PC-3 (cell line): ENCODE measurements at regions not wholly inside any gene's neighbourhood (a gene's known extent, or its start where the extent isn't known, plus 50 kb on each side); places are given as distances from the start of the nearest gene placed in this dataset.

Experiments
- ATAC-seq: fragments of 200-7000 bp; cut with Tn5 transposase; 2 replicates; pipeline ENCODE4 v1.9.1; 2020; ENCODE audit warnings: mild to moderate bottlenecking, moderate library complexity
- BruUV-seq: library from RNA; stranded (reverse); fragments of 400-500 nt; replicated peaks from 2 replicates; lab custom pipeline; 2021; lab: Mats Ljungman, UMichigan
- CTCF ChIA-PET: fragments of 300-600 bp; sonication (Branson Sonifier 250); formaldehyde crosslinking; loops from one replicate; lab custom pipeline; 2022; ENCODE audit warnings: antibody characterized with exemption; lab: Charles Lee
- POLR2A ChIA-PET: fragments of 300-600 bp; sonication (Branson Sonifier 250); formaldehyde crosslinking; loops from one replicate; lab custom pipeline; 2022; ENCODE audit warnings: antibody characterized with exemption; ENCODE audit not compliant: unreplicated experiment; lab: Charles Lee
- DNase-seq: peaks from one replicate; pipeline ENCODE4 v3.0.0-alpha.2; 2015
- H2AFZ ChIP-seq: fragments of 300-600 bp; sonication (generic); 2 replicates; pipeline ENCODE4 v1.6.0; 2016; ENCODE audit warnings: antibody characterized with exemption, low read length
- H3F3A ChIP-seq: fragments of 300-600 bp; sonication (generic); one replicate; pipeline ENCODE4 v1.6.0; 2017; ENCODE audit warnings: antibody characterized with exemption, low read length, control low read depth, mild to moderate bottlenecking; ENCODE audit not compliant: unreplicated experiment
- H3K27ac ChIP-seq: fragments of 300-600 bp; sonication (generic); 2 replicates; pipeline ENCODE4 v1.5.1; 2016; ENCODE audit warnings: mild to moderate bottlenecking, low read length
- H3K27me3 ChIP-seq: fragments of 300-600 bp; sonication (generic); 2 replicates; pipeline ENCODE4 v1.6.1; 2016; ENCODE audit warnings: low read length, mixed read lengths
- H3K36me3 ChIP-seq: fragments of 300-600 bp; sonication (generic); 2 replicates; pipeline ENCODE4 v1.6.1; 2016; ENCODE audit warnings: low read depth, mixed run types, low read length, mixed read lengths
- H3K4me1 ChIP-seq: fragments of 300-600 bp; sonication (generic); 2 replicates; pipeline ENCODE4 v1.5.1; 2016; ENCODE audit warnings: low read length; ENCODE audit not compliant: insufficient read depth
- H3K4me2 ChIP-seq: fragments of 300-600 bp; sonication (generic); 2 replicates; pipeline ENCODE4 v1.6.0; 2016; ENCODE audit warnings: low read length
- H3K4me3 ChIP-seq: fragments of 300-600 bp; sonication (generic); 2 replicates; pipeline ENCODE4 v1.5.1; 2016; ENCODE audit warnings: mild to moderate bottlenecking, low read length, mixed read lengths
- H3K79me2 ChIP-seq: fragments of 300-600 bp; sonication (generic); 2 replicates; pipeline ENCODE4 v1.6.1; 2017; ENCODE audit warnings: low read length, mixed read lengths
- H3K9ac ChIP-seq: fragments of 300-600 bp; sonication (generic); 2 replicates; pipeline ENCODE4 v1.6.0; 2016; ENCODE audit warnings: mild to moderate bottlenecking, low read length
- H3K9me2 ChIP-seq: fragments of 300-600 bp; sonication (generic); replicated peaks from 2 replicates; pipeline ENCODE4 v1.6.1; 2016; ENCODE audit warnings: mixed run types, low read length, mixed read lengths
- H3K9me3 ChIP-seq: fragments of 300-600 bp; sonication (generic); 2 replicates; pipeline ENCODE4 v1.6.1; 2016; ENCODE audit warnings: low read length, mixed read lengths
- H4K20me1 ChIP-seq: fragments of 300-600 bp; sonication (generic); 2 replicates; pipeline ENCODE4 v1.6.1; 2016; ENCODE audit warnings: low read length, mixed read lengths
- CTCF ChIP-seq: fragments of 300-600 bp; sonication (generic); conservative IDR thresholded peaks from 2 replicates; pipeline ENCODE4 v1.5.1; 2017; ENCODE audit warnings: antibody characterized with exemption, low read depth, mild to moderate bottlenecking, low read length
- EZH2 ChIP-seq: fragments of 300-600 bp; sonication (generic); IDR thresholded peaks from one replicate; pipeline ENCODE4 v1.6.1; 2017; ENCODE audit warnings: antibody characterized with exemption, mild to moderate bottlenecking, low read length; ENCODE audit not compliant: unreplicated experiment
- EZH2phosphoT487 ChIP-seq: fragments of 300-600 bp; sonication (generic); IDR thresholded peaks from 2 replicates; pipeline ENCODE4 v1.6.1; 2018; ENCODE audit warnings: mild to moderate bottlenecking, antibody characterized with exemption, low read length, borderline replicate concordance
- intact Hi-C: fragments of 100-400 bp; cut with micrococcal nuclease; formaldehyde crosslinking; loops from 2 replicates; pipeline ENCODE4 v1.9.0; 2023

DNA sequence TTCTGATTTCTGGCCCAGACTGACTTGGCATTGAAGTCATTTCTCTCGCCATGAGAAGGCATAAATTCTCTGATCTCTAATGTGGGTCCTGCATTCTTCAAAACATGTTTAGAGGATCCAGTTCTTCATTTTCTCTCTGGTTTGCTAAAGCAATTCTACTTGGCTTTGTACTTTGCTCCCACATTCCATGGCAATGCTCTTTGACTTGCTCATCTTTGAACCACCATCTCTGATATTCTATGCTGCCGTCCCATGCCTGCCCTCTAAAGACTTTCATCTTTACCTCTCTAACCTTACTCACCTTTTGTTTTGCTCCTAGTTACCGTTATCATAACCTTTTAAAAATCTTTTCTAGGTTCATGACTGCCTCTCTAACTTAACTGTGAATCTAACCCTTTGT is 366.9 kb downstream of the KIF4B start:
- BruUV-seq: no TSS peak
- H2AFZ ChIP-seq: no peak overlapping the region
- no peaks in the 10 kb centered on the region for H3K9me3 ChIP-seq
- DNase-seq (no peak), ATAC-seq (no peak)
- H3K4me2 ChIP-seq: no peak overlapping the region
- H3K36me3 ChIP-seq: no peaks in the 10 kb centered on the region
- H3K9me2 ChIP-seq: no peaks in the 10 kb centered on the region
- intact Hi-C loops: no loop called here
- no peaks in the 10 kb centered on the region for H3F3A ChIP-seq
- H3K9ac ChIP-seq: no peak overlapping the region
- TF ChIP-seq CTCF: no peak
- no peak for TF ChIP-seq EZH2phosphoT487
- no peak for TF ChIP-seq EZH2
- POLR2A ChIA-PET: no interaction called here
- no peaks in the 10 kb centered on the region for H3K4me1 ChIP-seq
- no peaks in the 10 kb centered on the region for H3K79me2 ChIP-seq
- no peak overlapping the region for H3K27ac ChIP-seq
- H3K27me3 ChIP-seq: no peaks in the 10 kb centered on the region
- H3K4me3 ChIP-seq: no peak overlapping the region
- H4K20me1 ChIP-seq: no peaks in the 10 kb centered on the region
- CTCF ChIA-PET: no interaction called here

DNA sequence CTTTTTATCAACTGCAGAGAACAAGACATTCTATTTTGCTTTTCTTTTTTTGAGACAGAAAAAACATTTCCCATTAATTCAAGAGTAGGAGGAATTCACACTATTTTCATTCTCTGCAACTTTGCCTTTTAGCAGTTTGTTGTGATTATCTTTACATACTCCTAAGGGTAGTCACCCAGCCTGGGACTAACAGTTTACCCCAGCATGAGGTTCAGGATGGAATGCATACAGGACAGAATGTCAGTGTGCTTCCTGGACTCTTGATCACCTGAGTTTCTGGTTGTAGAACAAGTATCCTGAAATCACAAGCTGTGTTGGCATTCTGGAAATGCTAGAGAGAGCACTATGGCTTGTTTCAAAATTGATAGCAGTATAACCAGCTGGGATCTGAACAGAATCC is 368.1 kb downstream of the KIF4B start:
- Histone ChIP-seq H3K4me3 (no peak overlapping the region), H4K20me1 (no peaks in the 10 kb centered on the region), H3K9me2 (no peaks in the 10 kb centered on the region), H3K4me2 (no peak overlapping the region), H3F3A (no peaks in the 10 kb centered on the region), H3K9me3 (no peaks in the 10 kb centered on the region), H3K79me2 (no peaks in the 10 kb centered on the region), H3K27me3 (no peaks in the 10 kb centered on the region), H2AFZ (no peak overlapping the region), H3K27ac (no peak overlapping the region), H3K9ac (no peak overlapping the region), H3K36me3 (no peaks in the 10 kb centered on the region), H3K4me1 (no peaks in the 10 kb centered on the region)
- ChIA-PET CTCF (no interaction called here), POLR2A (no interaction called here)
- DNase-seq (no peak), ATAC-seq (no peak)
- intact Hi-C loops: no loop called here
- no TSS peak for BruUV-seq
- TF ChIP-seq CTCF (no peak), EZH2 (no peak), EZH2phosphoT487 (no peak)

- no TSS peak for BruUV-seq
- Histone ChIP-seq H3K9me3 (no peaks in the 10 kb centered on the region), H2AFZ (no peak overlapping the region), H3K36me3 (no peaks in the 10 kb centered on the region), H3K4me2 (no peak overlapping the region), H3K27me3 (no peaks in the 10 kb centered on the region), H3K9me2 (no peaks in the 10 kb centered on the region), H3K27ac (no peak overlapping the region), H3K79me2 (no peaks in the 10 kb centered on the region), H4K20me1 (no peaks in the 10 kb centered on the region), H3K4me3 (no peak overlapping the region), H3F3A (no peaks in the 10 kb centered on the region), H3K9ac (no peak overlapping the region), H3K4me1 (no peaks in the 10 kb centered on the region)
- intact Hi-C loops: no loop called here
- CTCF ChIA-PET: no interaction called here
- POLR2A ChIA-PET: no interaction called here
- TF ChIP-seq EZH2 (no peak), EZH2phosphoT487 (no peak), CTCF (no peak)
- no peak for DNase-seq
- ATAC-seq: no peak
These were observed 375.9 kb downstream of the KIF4B start for GRCh38 chr5:155389498-155389897.
